GM11168 (cell line): ENCODE measurements at regions not wholly inside any gene's neighbourhood (a gene's known extent, or its start where the extent isn't known, plus 50 kb on each side); places are given as distances from the start of the nearest gene placed in this dataset.

Experiments used
- in situ Hi-C: fragments of 300-500 bp; cut with MboI; formaldehyde crosslinking; loops from one replicate; pipeline ENCODE4 v1.12.0; 2022; ENCODE audit warnings: low sequenced_read_pairs; ENCODE audit not compliant: unreplicated experiment

DNA sequence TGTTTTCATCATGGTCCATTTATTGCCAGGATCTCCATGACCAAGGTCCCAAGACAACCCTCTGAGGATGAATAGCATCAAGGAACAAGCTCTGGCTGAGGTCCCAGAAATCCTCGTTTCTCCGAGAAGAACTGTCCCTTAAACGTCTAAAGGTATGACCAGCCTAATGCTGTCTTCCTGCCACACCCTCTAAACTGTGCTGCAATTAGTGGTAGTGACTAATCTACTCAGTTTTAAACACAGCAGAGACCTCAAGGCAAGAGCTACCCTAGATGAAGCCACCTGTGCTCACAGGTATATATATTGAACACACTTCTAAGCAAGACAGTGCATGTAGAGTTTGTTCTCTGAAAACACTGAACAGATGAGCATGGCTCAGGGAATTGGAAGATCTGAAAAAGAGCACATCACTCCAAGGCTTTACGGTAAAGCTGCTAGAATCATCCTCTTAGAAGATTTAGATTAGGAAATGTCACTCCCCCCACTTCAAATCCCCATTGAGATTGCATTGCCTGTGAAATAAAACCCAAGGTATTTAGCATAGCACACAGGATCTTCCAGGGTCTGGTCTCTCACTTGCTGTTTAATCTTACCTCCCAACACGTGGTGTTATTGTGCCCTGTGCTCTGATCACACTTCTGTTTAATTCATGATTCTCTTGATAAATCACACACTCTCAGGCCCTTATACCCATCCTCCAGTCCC is 173.9 kb upstream of the VCX3A start:
- in situ Hi-C loops = no loop called here

DNA sequence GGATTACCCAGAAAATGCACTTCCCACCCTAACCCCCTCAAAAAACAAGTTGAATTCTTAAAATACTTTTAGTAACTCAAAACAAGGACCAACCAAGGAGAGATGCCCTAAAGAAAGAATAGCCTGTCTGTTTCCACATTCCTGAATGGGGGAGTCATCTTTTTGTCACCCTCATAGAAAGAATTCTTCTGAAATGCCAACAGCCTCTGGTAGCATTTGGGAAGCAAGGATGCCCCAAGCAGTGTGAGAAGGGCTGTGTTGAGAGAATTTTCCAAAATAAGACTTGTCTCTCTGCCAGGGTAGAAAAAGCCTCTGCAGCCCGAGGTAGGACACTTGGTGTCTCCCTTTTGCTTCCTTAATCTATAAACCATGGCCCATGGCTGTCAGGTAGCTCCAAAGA is 173.1 kb upstream of the VCX3A start:
- in situ Hi-C loops = no loop called here

- in situ Hi-C loops = no loop called here
Observed at GRCh38 chrX:6707497-6707896, 172.6 kb upstream of the VCX3A start.

DNA sequence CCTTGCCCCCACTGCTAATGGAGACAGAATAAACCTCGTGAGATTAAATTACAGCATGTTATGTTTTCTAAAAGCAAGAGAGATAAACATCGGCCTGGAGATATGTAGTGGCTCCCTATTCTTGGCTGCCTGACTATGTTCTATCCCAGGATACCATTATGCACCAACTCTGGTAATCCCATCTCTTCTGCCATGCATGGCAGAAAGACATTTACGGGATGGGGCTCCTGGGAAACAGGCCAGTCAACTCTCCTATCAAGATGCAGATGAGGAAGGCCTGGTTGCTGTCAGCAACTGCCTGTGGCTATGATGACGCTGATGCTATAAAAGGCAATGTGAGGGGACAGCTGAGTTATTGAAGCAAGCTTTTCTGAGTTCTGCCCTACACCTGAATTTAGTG is 166.2 kb upstream of the VCX3A start:
- in situ Hi-C loops = no loop called here

DNA sequence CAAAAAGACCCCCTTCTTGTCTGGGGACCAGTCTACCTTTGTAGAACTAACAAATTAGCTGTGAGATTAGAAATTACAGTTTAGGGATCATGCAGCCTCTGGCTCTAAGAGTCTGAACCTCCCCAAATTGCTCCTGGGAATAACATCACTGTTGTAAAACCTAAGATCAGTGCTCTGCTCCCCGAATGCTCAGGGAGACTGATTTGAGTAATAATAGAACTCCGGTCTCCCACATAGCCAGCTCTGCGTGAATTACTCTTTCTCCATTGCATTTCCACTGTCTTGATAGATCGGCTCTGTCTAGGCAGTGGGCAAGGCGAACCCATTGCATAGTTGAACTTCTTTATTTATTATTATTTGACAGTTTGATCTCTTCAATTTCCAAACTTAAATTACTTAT is 160.8 kb upstream of the VCX3A start:
- in situ Hi-C loops = no loop called here

GRCh38 chrX:6694977-6695376 is 160.1 kb upstream of the VCX3A start:
- in situ Hi-C loops = no loop called here

DNA sequence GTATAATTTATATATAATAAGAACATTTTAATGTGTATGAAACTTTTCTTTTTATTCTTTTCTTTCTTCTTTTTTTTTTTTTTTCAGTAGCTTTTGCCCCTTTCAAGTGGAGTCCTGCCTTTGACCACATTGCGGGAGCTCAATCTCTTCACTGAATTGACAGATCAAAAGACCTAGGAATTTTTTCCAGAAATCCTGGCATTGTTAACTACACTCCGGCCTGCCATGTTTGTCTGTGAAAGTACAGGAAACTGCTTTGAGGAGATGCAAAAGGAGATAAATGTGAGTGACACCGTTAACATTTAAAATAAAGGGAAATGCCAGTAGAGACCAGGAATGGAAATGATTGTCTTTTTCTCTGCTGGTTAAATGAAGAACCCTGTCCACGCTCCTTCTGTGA is 159.3 kb upstream of the VCX3A start:
- in situ Hi-C loops = no loop called here

GRCh38 chrX:6693051-6693450 is 158.1 kb upstream of the VCX3A start:
- in situ Hi-C loops = no loop called here

- in situ Hi-C loops = no loop called here
Observed at GRCh38 chrX:6685489-6685888, 150.6 kb upstream of the VCX3A start.

DNA sequence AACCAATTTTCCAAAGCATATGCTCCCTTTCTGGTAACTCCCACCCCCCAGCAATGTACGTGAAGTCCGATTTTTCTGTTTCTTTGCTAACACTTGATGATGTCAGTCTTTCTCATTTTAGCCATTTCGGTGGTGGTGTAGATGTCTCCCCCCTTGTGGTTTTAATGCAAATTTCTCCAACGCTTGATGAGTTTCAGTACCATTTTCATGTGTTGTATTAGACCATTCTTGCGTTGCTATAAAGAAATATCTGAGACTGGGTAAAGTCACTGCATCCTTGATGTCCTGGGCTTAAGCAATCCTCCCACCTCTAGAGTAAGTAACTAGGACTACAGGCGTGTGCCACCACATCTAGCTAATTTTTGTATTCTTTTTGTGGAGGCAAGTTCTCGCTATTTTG is 148.4 kb upstream of the VCX3A start:
- in situ Hi-C loops = no loop called here

- in situ Hi-C loops = no loop called here
Observed at GRCh38 chrX:6681521-6682145, 146.7 kb upstream of the VCX3A start.

DNA sequence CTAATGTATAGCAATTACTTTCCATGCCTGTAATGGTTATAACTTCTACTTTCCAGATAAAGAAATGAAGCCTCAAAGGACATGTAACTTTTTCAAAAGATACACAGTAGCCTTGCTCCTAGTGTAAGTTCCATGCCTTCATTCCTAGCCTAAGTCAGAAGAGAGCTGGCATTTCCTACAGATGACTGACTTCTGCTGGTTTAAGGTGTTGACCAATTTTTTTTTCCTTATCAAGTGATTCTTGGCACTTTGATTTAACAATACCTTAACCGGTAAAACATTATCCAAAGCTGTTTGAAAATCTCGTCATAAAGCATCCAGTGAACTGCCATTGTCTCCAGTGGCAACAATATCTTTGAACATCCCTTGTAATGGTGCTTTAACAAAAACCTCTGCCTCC is 145.1 kb upstream of the VCX3A start:
- in situ Hi-C loops = no loop called here

- in situ Hi-C loops = no loop called here
Observed at GRCh38 chrX:6679550-6679949, 144.6 kb upstream of the VCX3A start.

DNA sequence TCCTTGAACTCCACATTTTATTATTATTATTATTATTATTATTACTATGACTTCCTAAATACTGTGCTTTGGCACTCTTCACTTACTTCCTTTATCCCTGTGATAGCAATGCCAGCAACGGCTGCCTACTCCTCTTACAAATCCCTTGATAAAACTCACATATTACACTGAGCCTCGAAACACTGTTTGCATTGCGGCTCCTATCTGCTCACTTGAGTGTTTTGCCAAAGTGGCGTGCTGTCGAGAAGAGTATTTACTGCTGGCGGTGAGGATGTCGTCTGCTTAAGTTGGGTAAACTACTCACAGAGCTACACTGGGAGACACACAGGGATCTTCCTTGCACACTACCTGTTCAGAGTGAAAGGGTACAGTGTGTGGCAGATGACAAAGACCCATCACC is 143.4 kb upstream of the VCX3A start:
- in situ Hi-C loops = no loop called here

GRCh38 chrX:6674734-6675133 is 139.8 kb upstream of the VCX3A start:
- in situ Hi-C loops = no loop called here

- in situ Hi-C loops = no loop called here
Observed at GRCh38 chrX:6667048-6667768, 132.3 kb upstream of the VCX3A start.

- in situ Hi-C loops = no loop called here
Observed at GRCh38 chrX:6666624-6667023, 131.7 kb upstream of the VCX3A start.

- in situ Hi-C loops = no loop called here
Observed at GRCh38 chrX:6661736-6662135, 126.8 kb upstream of the VCX3A start.

DNA sequence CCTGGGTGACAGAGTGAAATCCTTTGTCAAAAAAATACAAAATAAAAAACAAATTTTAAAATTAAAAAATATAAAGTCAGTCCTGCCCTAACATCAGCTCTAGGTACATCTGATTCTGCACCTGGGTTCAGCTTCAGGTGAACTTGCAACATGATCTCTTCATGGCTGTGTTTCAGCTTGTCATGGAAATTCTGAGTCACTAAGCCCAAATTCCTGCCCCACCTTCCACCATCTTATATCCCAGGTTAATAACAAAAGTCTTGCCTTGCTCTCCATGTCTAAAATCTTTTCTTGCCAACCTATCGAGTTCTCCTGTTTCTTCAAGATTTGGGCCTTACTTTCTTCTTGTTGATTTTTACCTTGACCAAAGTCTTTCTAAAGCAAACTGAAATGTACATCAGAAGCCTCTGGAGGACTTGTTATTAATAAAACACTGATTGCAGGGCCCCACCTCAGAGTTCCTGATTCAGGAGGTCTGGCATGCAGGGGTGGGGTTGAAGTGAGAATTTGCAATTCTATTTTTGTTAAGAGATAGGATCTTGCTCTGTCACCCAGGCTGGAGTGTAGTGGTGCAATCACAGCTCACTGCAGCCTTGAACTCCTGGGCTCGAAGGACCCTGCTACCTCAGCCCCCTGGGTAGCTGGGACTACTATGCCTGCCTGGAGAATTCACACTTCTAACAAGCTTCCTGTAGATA is 125.8 kb upstream of the VCX3A start:
- in situ Hi-C loops = no loop called here

- in situ Hi-C loops = no loop called here
Observed at GRCh38 chrX:6645216-6645615, 110.3 kb upstream of the VCX3A start.

DNA sequence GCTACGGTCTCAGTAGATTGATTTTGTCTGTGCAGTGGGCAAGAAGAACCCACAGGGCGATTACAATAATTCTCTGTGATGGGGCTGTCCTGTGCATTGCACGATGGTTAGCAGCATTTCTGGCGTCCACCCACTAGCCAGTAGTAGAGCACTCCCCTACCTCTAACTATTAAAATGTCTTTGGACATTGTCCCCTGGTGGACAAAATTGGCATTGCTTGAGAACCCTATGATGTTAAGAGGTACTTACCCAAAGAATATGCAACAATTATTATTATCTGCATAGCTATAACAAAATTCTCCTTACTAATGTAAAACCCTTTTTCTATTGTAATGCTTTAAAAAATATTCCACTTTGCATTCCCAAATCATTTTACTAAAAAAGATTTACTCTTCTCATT is 109.5 kb upstream of the VCX3A start:
- in situ Hi-C loops = no loop called here
